Tongue (tissue), 1 donor: ENCODE measurements at regions not wholly inside any gene's neighbourhood (a gene's known extent, or its start where the extent isn't known, plus 50 kb on each side); places are given as distances from the start of the nearest gene placed in this dataset.

ENCODE experiments used
- DNase-seq: peaks from one replicate; pipeline ENCODE4 v3.0.0-alpha.2; 2015

GRCh38 chr3:127107491-127108375 is 85.2 kb upstream of the PRR23E start:
- no peak for DNase-seq

GRCh38 chr3:127108796-127109195 is 84.1 kb upstream of the PRR23E start:
- DNase-seq = no peak

- DNase-seq = no peak
Measured at GRCh38 chr3:127110982-127111693, 81.8 kb upstream of the PRR23E start.

GRCh38 chr3:127112796-127113570 is 79.9 kb upstream of the PRR23E start:
- DNase-seq = no peak

- no peak for DNase-seq
Measured at GRCh38 chr3:127113571-127113891, 79.4 kb upstream of the PRR23E start.

GRCh38 chr3:127114337-127115070 is 78.4 kb upstream of the PRR23E start:
- no peak for DNase-seq

GRCh38 chr3:127115691-127116351 is 77.1 kb upstream of the PRR23E start:
- no peak for DNase-seq

- DNase-seq = no peak
Measured at GRCh38 chr3:127118366-127118765, 74.6 kb upstream of the PRR23E start.

GRCh38 chr3:127119693-127120464 is 73.1 kb upstream of the PRR23E start:
- DNase-seq = no peak

GRCh38 chr3:127120851-127121647 is 71.9 kb upstream of the PRR23E start:
- no peak for DNase-seq

GRCh38 chr3:127121885-127122284 is 71.0 kb upstream of the PRR23E start:
- DNase-seq = no peak

GRCh38 chr3:127123533-127123932 is 69.4 kb upstream of the PRR23E start:
- DNase-seq = no peak

- peak; percentile 29 for DNase-seq
Measured at GRCh38 chr3:127124120-127124519, 68.8 kb upstream of the PRR23E start.

- DNase-seq = no peak
Measured at GRCh38 chr3:127131424-127132170, 61.3 kb upstream of the PRR23E start.

GRCh38 chr3:127132876-127133275 is 60.1 kb upstream of the PRR23E start:
- DNase-seq = peak; percentile 27

- DNase-seq = no peak
Measured at GRCh38 chr3:127133971-127134370, 59.0 kb upstream of the PRR23E start.

GRCh38 chr3:127134466-127134865 is 58.5 kb upstream of the PRR23E start:
- DNase-seq = no peak

GRCh38 chr3:127134887-127135240 is 58.1 kb upstream of the PRR23E start:
- no peak for DNase-seq
